Skin of body (tissue), 1 donor: ENCODE measurements at regions not wholly inside any gene's neighbourhood (a gene's known extent, or its start where the extent isn't known, plus 50 kb on each side); places are given as distances from the start of the nearest gene placed in this dataset.
"Not testable (repeated sequence)": the region's sequence is repeated elsewhere in the genome, so short reads cannot be mapped to it uniquely, and the experiment has no call there.

Experiments
- DNase-seq: peaks from one replicate; lab custom pipeline; 2025; lab: John Stamatoyannopoulos, UW

- DNase-seq: no peak
Observed at GRCh38 chr16:26710450-26710849, 356.3 kb upstream of the C16orf82 start.

DNA sequence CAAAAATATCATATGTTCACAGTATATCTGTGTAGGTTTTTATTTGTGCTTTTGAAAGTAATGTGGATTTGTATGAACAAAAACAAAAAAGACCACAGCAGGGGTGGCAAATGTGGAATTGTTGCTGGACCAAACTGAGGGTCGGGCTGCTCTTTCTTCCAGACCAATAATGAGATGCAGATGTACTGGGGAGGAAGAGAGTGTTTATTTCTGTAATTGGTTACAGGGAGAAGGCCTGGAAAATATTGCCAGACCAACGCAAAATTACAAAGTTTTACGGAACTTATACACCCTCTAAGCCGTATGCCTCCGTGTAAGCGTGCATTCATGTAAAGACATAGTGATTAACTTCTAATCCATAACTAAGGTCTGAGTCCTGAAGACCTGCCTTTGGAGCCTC is 353.9 kb upstream of the C16orf82 start:
- peak; percentile 57 for DNase-seq

DNA sequence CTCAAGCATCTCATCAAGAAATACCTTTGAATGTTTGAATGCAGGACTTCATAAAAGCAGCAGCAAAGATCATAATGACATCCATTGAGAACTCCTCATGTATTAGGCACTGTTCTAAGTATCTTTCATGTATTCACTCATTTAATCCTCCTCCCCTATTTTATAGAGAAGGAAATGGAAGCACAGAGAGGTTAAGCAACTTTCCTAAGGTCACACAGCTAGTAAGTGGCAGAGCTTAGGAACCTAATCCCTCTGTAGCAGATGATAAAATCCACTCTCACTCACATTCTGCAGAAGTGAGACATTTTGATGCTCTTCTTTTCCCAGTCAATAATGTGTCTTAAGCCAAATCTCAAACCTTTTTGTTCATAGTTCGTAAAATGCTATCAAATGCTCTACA is 350.8 kb upstream of the C16orf82 start:
- no peak for DNase-seq

- no peak for DNase-seq
Observed at GRCh38 chr16:26717826-26718225, 348.9 kb upstream of the C16orf82 start.

DNA sequence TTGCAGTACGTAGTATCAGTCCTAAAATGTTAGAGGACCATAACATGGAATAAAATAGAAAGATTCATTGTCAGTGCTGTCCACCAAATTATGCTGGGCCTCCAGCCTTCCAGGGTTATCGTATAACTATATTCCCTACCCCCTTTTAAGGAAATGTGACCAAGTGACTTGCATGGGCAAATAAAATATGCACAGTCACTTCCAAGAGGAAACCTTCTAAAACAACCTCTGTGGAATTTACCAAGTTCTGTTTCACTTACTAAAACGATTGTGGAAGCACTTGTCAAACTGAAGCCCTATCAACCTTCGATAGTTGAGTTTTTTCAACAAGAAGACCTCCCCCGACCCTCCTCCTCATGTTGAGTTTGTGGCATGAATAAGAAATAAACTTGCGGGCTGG is 345.4 kb upstream of the C16orf82 start:
- no peak for DNase-seq

GRCh38 chr16:26721957-26722356 is 344.8 kb upstream of the C16orf82 start:
- not testable (repeated sequence) for DNase-seq

DNA sequence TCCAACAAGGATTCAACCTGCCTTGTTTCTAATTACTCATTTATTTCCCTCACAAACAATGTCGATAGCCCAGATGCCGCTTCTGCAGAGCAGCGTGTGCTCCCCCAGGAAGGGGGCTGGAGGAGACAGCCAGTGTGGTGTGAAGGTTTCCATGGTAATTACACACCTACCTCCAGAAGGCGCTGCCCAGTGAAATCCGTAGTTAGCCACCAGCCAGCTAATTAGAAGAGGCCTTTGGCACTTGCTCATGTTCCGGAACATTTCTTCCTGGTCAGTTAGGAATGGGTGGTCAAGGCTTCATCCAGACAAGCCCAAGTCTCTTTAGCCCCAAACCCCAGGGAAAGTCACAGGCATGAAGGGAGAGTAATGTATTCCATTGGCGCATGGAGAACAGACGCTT is 342.5 kb upstream of the C16orf82 start:
- DNase-seq: no peak

- DNase-seq: no peak
Observed at GRCh38 chr16:26727848-26728247, 338.9 kb upstream of the C16orf82 start.

- DNase-seq: no peak
Observed at GRCh38 chr16:26729951-26730541, 336.7 kb upstream of the C16orf82 start.

- DNase-seq: no peak
Observed at GRCh38 chr16:26731729-26732128, 335.0 kb upstream of the C16orf82 start.

- DNase-seq: no peak
Observed at GRCh38 chr16:26733710-26734109, 333.0 kb upstream of the C16orf82 start.

- DNase-seq: no peak
Observed at GRCh38 chr16:26735521-26735920, 331.2 kb upstream of the C16orf82 start.

DNA sequence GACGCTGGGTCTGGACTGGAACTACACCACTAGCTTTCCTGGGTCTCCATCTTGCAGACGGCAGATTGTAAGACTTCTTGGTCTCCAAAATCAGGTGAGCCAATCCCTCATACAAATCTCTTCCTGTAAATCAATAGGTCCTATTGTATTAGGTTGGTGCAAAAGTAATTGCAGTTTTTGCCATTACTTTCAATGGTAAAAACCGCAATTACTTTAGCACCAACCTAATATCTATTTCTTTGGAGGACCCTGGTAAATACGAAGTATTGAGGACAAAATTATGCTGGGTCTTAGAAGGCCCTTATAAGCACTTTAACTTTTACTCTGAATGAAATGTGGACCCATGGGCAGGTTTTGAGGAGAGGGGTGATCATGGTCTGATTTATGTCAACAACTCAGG is 330.6 kb upstream of the C16orf82 start:
- DNase-seq: no peak

GRCh38 chr16:26740771-26741170 is 326.0 kb upstream of the C16orf82 start:
- DNase-seq: no peak

DNA sequence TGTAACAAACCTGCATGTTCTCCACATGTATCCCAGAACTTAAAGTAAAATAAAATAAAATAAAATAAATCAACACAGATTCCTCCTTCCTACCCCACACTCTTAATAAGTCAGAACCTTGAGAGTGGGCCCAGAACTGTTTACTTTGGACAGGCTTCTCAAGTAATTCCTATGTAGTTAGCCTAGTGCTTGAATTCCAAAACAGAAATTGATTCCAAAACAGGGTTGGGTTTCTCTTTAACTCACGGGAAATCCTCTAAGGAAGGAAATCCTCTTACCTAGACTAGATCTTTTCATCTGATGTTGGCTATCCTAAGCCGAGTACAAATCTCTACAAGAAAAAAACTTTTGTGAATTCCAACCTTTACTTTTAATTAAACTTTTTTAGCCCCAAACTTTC is 324.7 kb upstream of the C16orf82 start:
- no peak for DNase-seq

DNA sequence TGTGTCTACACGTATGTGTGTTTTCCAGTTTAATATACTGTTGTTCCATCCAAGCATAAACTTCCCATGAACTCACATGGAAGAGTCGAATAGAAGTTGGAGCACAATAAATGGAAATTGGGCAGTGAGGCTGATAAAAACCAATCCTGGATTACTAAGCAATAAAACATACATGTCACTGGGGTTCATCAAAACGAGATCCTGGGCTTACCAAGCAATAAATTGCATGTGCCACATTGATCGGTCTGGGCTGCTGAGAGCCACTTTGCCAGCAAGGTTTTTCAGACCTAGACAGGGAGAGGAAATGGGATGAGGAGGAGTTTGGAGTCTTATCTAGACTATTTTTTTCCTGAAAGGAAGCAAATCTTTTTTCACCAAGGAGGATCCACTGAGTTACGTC is 322.3 kb upstream of the C16orf82 start:
- no peak for DNase-seq

DNA sequence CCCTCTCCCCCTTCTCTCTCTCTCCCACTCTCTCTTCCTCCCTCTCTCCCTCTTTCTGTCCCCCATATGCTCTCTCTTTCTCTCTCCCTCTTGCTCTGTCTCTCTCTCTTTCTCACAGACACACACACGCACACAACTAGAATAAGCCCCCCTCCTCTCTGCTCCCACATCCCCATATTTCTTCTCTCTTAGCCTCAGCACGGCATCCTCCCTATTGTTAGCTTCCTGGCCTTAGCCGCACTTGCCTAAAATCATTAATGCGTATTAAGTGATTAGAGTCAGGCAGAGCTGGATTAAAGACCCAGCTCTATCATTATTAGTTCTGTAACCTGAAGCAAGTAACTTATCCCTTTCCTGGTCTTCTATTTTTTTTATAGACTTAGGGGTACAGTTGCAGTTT is 319.0 kb upstream of the C16orf82 start:
- DNase-seq: no peak

DNA sequence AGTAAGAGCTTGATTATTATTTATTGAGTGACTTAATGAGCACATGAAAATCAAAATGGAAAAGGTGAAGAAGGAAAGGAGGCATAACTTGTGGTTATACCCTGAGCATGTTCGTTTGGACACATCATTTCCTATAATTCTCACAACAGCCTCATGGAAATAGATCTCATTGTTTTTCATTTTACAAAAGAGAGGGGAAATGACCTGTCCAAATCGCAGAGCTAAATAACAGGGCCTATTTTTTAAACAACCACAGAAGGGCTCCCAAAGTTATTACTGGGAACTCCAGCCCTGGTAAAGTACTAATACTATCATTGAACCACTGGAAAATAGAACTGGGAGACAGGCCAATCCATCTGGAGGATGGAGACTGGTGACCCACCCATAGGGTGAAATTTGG is 317.7 kb upstream of the C16orf82 start:
- DNase-seq: no peak

- DNase-seq: no peak
Observed at GRCh38 chr16:26752166-26752565, 314.6 kb upstream of the C16orf82 start.

DNA sequence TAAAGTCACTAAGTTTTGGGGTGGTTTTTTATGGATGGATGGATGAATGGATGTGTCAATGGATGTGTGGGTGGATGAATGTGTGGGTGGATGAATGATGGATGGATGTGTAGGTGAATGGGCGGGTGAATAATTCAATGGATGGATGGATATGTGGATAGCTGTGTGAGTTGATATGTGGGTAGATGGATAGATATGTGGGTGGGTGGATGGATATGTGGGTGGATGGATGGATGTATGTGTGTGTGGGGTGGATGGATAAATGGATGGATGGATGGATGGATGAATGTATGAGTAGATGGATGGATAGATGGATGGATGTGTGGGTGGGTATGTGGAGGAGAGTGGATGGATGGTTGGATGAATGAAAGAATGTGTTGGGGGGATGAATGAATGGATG is 310.1 kb upstream of the C16orf82 start:
- DNase-seq: no peak

DNA sequence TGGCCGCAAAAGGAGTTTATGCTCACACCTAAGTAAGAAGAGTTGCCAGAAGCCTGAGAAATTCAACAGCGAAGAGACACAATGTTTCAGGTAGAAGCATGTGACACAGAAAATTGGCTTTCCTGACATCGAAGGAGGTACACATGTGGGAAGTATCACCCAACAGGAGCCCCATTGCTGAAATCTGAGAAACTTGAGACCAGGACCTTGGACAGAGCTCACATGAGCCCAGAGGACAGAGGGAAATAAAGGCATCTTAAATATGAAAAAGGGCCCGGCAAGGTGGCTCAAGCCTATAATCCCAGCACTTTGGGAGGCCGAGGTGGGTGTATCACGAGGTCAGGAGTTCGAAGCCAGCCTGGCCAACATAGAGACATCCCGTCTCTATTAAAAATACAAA is 304.1 kb upstream of the C16orf82 start:
- DNase-seq: no peak

- no peak for DNase-seq
Observed at GRCh38 chr16:26765087-26765486, 301.6 kb upstream of the C16orf82 start.

DNA sequence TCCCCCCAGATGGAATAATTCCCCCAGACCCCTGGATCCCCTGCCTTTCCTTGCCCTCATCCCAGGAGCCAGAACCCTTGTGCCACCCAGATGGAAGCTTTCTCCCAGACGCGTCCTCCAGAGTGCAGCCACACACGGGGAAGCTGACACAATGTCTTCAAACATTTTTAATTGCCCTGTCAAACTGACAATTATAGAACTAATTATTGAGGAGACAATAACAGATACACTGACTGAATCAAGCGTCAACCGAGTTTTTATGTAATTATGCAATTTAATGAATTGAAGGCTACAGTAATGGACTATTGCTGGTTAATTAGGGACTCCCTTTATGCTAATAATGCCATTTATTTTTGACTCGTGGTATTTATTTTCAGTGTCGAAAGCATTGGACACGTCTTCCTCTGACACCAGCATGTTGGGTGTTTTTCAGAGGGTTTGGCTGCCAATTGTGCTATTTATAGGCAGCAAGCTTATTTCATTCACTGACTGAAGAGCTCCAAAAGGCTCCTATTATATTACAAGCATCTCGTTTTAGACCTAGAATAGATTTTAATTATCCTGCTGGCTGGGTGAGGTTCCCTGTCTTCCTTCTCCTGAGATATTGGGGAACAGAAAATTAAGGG is 298.2 kb upstream of the C16orf82 start:
- DNase-seq: no peak

GRCh38 chr16:26770547-26770946 is 296.2 kb upstream of the C16orf82 start:
- no peak for DNase-seq
